GM10248 (cell line): ENCODE measurements at regions not wholly inside any gene's neighbourhood (a gene's known extent, or its start where the extent isn't known, plus 50 kb on each side); places are given as distances from the start of the nearest gene placed in this dataset.

Source experiments
- CTCF ChIA-PET: fragments of 300-600 bp; sonication (Branson Sonifier 250); formaldehyde crosslinking; extraction: SDS; loops from one replicate; lab custom pipeline; 2021; ENCODE audit warnings: antibody characterized with exemption; lab: Yijun Ruan, JAX
- POLR2A ChIA-PET: fragments of 350-650 bp; sonication (Branson Sonifier 250); formaldehyde crosslinking; extraction: SDS; loops from one replicate; lab custom pipeline; 2020; ENCODE audit warnings: antibody characterized with exemption; lab: Yijun Ruan, JAX
- DNase-seq: peaks from one replicate; pipeline ENCODE4 v3.0.0; 2012; ENCODE audit errors: extremely low spot score
- CTCF ChIP-seq: IDR thresholded peaks from 2 replicates; pipeline ENCODE4 v1.5.1; 2012; ENCODE audit warnings: mild to moderate bottlenecking, low read depth; ENCODE audit errors: extremely low read depth, missing control alignments, control extremely low read depth

- ChIA-PET CTCF (no interaction called here), POLR2A (no interaction called here)
- DNase-seq, result no peak
- no peak for TF ChIP-seq CTCF
These were observed 112.2 kb upstream of the GJB5 start for GRCh38 chr1:34642679-34643078.

GRCh38 chr1:34645109-34645688 lies 109.6 kb upstream of the GJB5 start:
- POLR2A ChIA-PET, result no interaction called here
- TF ChIP-seq CTCF, result no peak
- no peak for DNase-seq
- CTCF ChIA-PET, result no interaction called here

- ChIA-PET CTCF (no interaction called here), POLR2A (no interaction called here)
- DNase-seq, result no peak
- no peak for TF ChIP-seq CTCF
These were observed 108.9 kb upstream of the GJB5 start for GRCh38 chr1:34645919-34646318.

GRCh38 chr1:34648501-34648900 lies 106.3 kb upstream of the GJB5 start:
- CTCF ChIA-PET, result no interaction called here

GRCh38 chr1:34650090-34650489 lies 104.8 kb upstream of the GJB5 start:
- DNase-seq, result no peak
- CTCF ChIA-PET, result no interaction called here
- POLR2A ChIA-PET, result no interaction called here
- no peak for TF ChIP-seq CTCF

More at GRCh38 chr1:34648501-34648900, 106.3 kb upstream of the GJB5 start:
- TF ChIP-seq CTCF, result no peak
- DNase-seq, result no peak
- POLR2A ChIA-PET, result no interaction called here

GRCh38 chr1:34650800-34651199 lies 104.0 kb upstream of the GJB5 start:
- DNase-seq, result no peak
- POLR2A ChIA-PET, result no interaction called here
- CTCF ChIA-PET, result no interaction called here
- TF ChIP-seq CTCF, result no peak
